ENCODE measurements at regions not wholly inside any gene's neighbourhood (a gene's known extent, or its start where the extent isn't known, plus 50 kb on each side); places are given as distances from the start of the nearest gene placed in this dataset.
A peak's percentile ranks its signal among the peaks of the same experiment; 100 is the strongest.

GRCh38 chr6:134835993-134836392 lies 113.9 kb downstream of the ALDH8A1 start:
- H3K27ac ChIP-seq: no peak overlapping the region

GRCh38 chr6:134830940-134831339 lies 119.0 kb downstream of the ALDH8A1 start:
- no peak for FAIRE-seq
- peak in 3 of 4 donors; percentile 27 to 74 (median 33) for ATAC-seq
- TF ChIP-seq CTCF (IDR thresholded peaks at IDR 0.05): no peak

More at GRCh38 chr6:134835993-134836392, 113.9 kb downstream of the ALDH8A1 start:
- WGBS, 2 donors: 82 to 85% methylated on average over 2 of the region's 2 CpGs
- Histone ChIP-seq H3K9me3 (no peaks in the 10 kb centered on the region), H3K27me3 (no peaks in the 10 kb centered on the region), H3K36me3 (no peaks in the 10 kb centered on the region), H3K4me1 (peaks cover 0 to 7% (median 7%) of the 10 kb centered on the region in 3 donors), H3K4me3 (no peak overlapping the region)
- DNase-seq (no peak), FAIRE-seq (no peak), ATAC-seq (peak in 1 of 4 donors; percentile 20)
- no peak for TF ChIP-seq CTCF (IDR thresholded peaks at IDR 0.05)
- intact Hi-C loops (cut with DNase I): no loop called here

GRCh38 chr6:134830194-134830593 lies 119.7 kb downstream of the ALDH8A1 start:
- no peak for DNase-seq
- Histone ChIP-seq H3K36me3 (no peaks in the 10 kb centered on the region), H3K9me3 (no peaks in the 10 kb centered on the region), H3K4me1 (peaks cover 0 to 9% (median 0%) of the 10 kb centered on the region in 3 donors), H3K27ac (peak overlapping the region in 3 of 4 donors; percentile 30 to 62 (median 37)), H3K27me3 (no peaks in the 10 kb centered on the region), H3K4me3 (no peak overlapping the region)
- no peak for TF ChIP-seq CTCF (IDR thresholded peaks at IDR 0.05)
- intact Hi-C loops (cut with DNase I): no loop called here
- no peak for FAIRE-seq
- 73 to 78% methylated on average over 4 of the region's 4 CpGs for WGBS, 2 donors
- peak in 2 of 4 donors; percentile 10 to 15 for ATAC-seq

More at GRCh38 chr6:134830940-134831339, 119.0 kb downstream of the ALDH8A1 start:
- Histone ChIP-seq H3K4me3 (no peak overlapping the region), H3K27me3 (no peaks in the 10 kb centered on the region), H3K4me1 (peaks cover 0 to 9% (median 0%) of the 10 kb centered on the region in 3 donors), H3K9me3 (no peaks in the 10 kb centered on the region), H3K36me3 (no peaks in the 10 kb centered on the region), H3K27ac (peak overlapping the region in 2 of 4 donors; percentile 37 to 62)
- DNase-seq: peak in 2 of 6 donors; percentile 20 to 33
- intact Hi-C loops (cut with DNase I): no loop called here
- WGBS, 2 donors: 11 to 20% methylated on average over 2 of the region's 2 CpGs

- ATAC-seq: no peak
- no peak for DNase-seq
- FAIRE-seq: no peak
- H3K36me3 ChIP-seq: no peaks in the 10 kb centered on the region
- intact Hi-C loops (cut with DNase I): loop anchor here in 1 of 3 donors (10.0 kb wide), 1 partner anchor 704 kb away; no protein-coding TSS in a partner anchor
- no peak for TF ChIP-seq CTCF (IDR thresholded peaks at IDR 0.05)
- no peaks in the 10 kb centered on the region for H3K9me3 ChIP-seq
- no peak overlapping the region for H3K4me3 ChIP-seq
- H3K27me3 ChIP-seq: no peaks in the 10 kb centered on the region
- no peak overlapping the region for H3K27ac ChIP-seq
- 81 to 83% methylated on average over 5 of the region's 5 CpGs for WGBS, 2 donors
- peaks cover 0 to 9% (median 0%) of the 10 kb centered on the region in 3 donors for H3K4me1 ChIP-seq
Observed at GRCh38 chr6:134828641-134829040, 121.3 kb downstream of the ALDH8A1 start.
